CD4-positive, alpha-beta T cell treated with Interleukin-10 for 1 hour (primary cell): ENCODE measurements at regions not wholly inside any gene's neighbourhood (a gene's known extent, or its start where the extent isn't known, plus 50 kb on each side); places are given as distances from the start of the nearest gene placed in this dataset.

Experiments
- DNase-seq: peaks from one replicate; pipeline ENCODE4 v3.0.0-alpha.2; 2020

- DNase-seq = no peak
Observed at GRCh38 chr2:5315041-5315440, 377.1 kb upstream of the SOX11 start.

GRCh38 chr2:5315512-5315911, 376.7 kb upstream of the SOX11 start:
- DNase-seq = no peak

GRCh38 chr2:5316001-5316490, 376.1 kb upstream of the SOX11 start:
- no peak for DNase-seq

- DNase-seq = no peak
Observed at GRCh38 chr2:5319493-5319892, 372.7 kb upstream of the SOX11 start.

- DNase-seq = no peak
Observed at GRCh38 chr2:5322396-5322795, 369.8 kb upstream of the SOX11 start.

DNA sequence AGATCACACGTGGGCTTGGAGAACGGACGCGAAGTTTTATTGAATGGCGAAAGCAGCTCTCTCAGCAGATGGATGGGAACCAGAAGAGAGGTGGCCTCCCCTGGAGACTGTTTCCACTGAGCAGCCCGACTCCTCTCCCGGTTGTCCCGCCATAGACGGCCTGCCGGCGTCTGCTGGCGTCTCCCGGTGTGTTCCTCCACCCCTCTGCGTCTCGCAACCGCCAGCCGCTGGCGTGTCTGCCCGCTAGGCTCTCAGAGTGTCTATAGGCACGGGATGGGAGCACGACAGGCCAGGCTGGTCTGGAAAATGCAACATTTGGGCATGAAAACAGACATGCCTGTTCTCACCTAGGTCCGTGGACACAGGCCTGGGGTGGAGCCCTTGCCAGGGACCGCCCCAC, 366.7 kb upstream of the SOX11 start:
- DNase-seq = no peak

GRCh38 chr2:5328826-5329225, 363.4 kb upstream of the SOX11 start:
- DNase-seq = no peak

- no peak for DNase-seq
Observed at GRCh38 chr2:5329763-5330162, 362.4 kb upstream of the SOX11 start.

- DNase-seq = no peak
Observed at GRCh38 chr2:5330961-5331360, 361.2 kb upstream of the SOX11 start.

GRCh38 chr2:5332925-5333324, 359.3 kb upstream of the SOX11 start:
- DNase-seq = no peak

DNA sequence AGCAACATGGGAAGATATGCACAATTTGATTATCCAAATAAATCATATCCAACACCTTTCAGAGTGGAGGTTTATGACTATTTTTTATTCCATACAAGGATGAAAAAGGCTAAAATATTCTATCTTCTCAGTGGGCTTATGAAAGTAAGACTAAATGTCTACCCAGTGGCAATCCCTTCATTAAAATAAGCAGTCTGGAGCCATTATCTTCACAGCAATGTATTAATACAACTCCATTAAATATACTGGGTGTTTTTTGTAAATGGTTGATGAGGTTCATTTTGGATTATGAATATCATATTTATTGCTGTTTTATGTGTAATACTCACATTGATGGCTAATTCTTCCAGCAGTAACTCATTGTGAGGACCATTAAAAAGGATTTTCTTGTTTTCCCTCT, 352.7 kb upstream of the SOX11 start:
- no peak for DNase-seq

GRCh38 chr2:5343785-5344335, 348.3 kb upstream of the SOX11 start:
- DNase-seq = no peak

GRCh38 chr2:5352286-5352685, 339.9 kb upstream of the SOX11 start:
- no peak for DNase-seq

DNA sequence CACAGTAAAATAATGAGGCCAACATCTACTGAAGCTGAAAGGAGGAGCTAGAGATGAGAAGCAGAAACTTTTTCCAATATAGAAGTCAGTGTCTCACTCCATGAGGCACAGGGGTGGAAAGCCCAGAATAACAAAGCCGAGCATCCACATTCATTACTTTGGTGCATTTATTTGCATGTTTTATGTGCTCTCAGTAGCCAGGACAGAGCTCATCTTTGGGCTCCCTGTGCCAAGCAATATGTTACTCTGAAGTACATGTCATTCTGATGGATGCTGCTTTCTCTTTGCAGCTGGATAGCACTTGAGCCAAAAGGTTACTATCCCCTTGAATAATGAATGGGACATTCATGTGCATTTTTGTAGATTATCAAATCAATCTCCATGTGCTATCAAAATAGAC, 338.6 kb upstream of the SOX11 start:
- DNase-seq = no peak

GRCh38 chr2:5359397-5359796, 332.8 kb upstream of the SOX11 start:
- no peak for DNase-seq

DNA sequence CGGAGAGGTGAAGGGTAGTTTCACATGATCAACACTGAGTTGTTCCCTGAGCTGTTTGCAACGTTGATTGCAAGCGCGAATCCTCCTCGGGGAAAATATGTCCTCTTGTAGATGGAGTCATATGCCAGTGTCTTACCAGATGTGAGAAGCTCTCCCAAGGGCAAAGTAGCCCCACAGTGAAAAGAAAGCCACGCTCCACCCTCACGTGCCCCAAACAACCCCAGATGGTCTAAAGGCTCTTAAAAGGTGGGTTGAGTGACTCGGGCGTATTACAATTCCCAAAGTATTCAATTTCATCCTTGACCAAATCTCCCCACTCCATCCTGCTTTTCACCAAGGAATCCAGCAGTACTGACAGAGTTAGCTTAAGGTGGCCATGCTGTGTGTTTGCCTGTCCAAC, 332.1 kb upstream of the SOX11 start:
- DNase-seq = no peak

GRCh38 chr2:5364361-5364760, 327.8 kb upstream of the SOX11 start:
- DNase-seq = no peak

DNA sequence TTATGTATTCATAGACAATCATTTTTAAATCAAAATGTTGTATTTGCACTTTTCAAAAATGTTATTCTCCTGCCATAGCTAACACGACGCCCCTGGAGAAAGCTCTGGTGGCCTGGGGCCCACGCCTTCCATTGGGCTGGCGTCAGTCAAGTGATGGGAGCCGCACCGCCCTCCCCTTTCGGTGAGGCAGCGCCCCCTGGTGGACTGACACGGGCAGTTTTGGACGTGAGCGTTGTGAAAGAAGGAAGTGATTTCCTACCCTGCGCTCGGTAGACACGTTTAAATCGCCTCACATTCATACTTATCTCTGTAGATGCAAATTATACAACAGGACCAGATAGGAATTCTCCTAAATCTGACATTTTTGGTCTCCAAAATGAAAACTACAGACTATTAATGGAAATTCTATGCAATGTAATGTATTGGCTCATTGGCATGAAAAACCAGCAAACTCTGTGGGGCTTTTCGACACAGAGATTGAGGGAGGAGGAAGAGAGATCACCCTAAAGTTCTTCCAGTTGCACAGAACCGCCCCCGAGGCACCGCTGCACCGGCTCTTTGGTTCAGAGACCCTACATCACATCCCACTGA, 326.2 kb upstream of the SOX11 start:
- DNase-seq = no peak

- DNase-seq = no peak
Observed at GRCh38 chr2:5367321-5367720, 324.9 kb upstream of the SOX11 start.

DNA sequence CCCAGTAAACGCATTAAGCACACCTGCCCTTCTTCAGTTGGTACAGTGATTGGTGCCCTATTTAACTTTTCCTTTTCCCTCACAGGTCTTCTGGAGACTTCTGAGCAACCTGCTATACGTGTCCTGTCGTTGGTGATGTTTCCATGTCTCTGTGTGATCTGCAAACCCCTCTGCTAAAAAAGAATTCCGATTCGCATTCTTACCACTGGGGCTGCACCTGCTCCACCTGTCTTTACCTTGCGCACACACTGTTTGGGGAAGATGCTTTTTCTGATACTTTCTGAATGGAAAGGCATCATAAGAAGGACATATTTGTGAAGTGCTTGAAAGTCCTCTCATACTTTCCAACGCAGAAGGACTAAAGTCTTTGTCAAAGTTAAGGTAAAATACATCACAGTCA, 323.9 kb upstream of the SOX11 start:
- DNase-seq = no peak

- DNase-seq = no peak
Observed at GRCh38 chr2:5369510-5369909, 322.7 kb upstream of the SOX11 start.

DNA sequence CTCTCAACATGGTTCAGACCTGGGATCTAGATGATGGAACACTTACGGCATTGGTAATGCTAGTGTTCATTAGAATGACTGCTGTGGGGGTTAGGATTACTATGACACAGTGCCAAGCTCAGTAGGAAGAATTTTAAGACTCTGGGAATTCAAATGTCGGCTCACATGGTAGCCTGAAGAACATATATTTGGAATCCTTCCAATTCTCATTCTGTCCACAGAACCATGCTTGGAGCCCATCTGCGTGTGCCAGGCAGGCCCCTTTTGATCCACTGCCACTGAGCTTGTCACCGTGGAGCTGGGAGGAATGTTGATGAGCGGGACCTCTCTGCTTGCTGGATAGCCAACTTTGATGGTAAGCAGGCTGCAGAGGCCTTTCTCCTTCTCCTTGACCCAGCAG, 322.0 kb upstream of the SOX11 start:
- DNase-seq = no peak

DNA sequence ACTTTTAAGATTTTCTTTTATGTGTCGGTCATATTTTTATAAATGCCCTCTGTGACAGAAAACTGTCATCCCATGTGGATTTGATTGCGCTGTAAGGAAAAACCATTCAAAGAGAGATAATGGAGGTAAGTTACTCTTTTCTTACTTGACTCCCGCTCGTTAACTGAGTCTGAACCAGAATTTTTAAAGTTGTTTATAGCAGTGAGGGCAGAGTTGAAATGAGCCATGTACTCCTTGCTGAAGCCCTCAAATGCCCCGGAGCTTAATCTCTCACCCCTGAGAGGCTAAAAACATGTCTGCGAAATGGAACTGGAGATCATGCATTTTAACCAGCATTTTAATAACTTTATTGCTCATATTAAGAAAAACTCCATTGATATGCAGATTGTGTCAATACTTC, 320.0 kb upstream of the SOX11 start:
- no peak for DNase-seq

- DNase-seq = no peak
Observed at GRCh38 chr2:5373200-5373599, 319.0 kb upstream of the SOX11 start.

DNA sequence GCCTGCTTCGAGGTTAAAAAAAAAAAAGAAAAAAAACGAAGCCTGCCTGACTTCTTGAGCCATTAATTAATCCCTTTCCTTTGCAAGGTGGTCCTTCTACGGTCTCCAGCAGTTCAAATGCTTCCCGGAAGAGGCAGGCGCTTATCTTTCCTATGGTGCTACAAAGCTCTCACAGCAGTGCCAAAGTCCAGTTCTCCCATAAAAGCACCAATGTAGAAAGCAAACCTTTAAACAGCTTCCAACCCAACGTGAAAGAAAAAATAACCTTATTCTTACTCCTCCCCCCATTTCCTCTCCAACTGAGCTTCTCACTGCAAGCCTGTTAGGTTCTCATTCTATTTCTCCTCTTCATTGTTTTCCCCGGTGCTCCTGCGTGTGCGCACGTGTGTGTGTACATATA, 317.4 kb upstream of the SOX11 start:
- no peak for DNase-seq
